ENCODE measurements at regions not wholly inside any gene's neighbourhood (a gene's known extent, or its start where the extent isn't known, plus 50 kb on each side); places are given as distances from the start of the nearest gene placed in this dataset.
"Not testable (repeated sequence)": the region's sequence is repeated elsewhere in the genome, so short reads cannot be mapped to it uniquely, and the experiment has no call there.

- no peak overlapping the region for H3K4me3 ChIP-seq (replicated peaks in 1 of 2; ENCODE audit: low read depth in 2 of 2, low read length in 2 of 2)
- TF ChIP-seq CTCF (IDR thresholded peaks at IDR 0.05; ENCODE audit: low read depth, low read length), result no peak
- no peak for DNase-seq (ENCODE audit: low read depth in 2 of 2)
Measured at GRCh38 chr6:112401083-112401482, 54.0 kb downstream of the RFPL4B start.

GRCh38 chr6:112407101-112407590, 60.0 kb downstream of the RFPL4B start:
- TF ChIP-seq CTCF (IDR thresholded peaks at IDR 0.05; ENCODE audit: low read depth, low read length), result no peak
- DNase-seq (ENCODE audit: low read depth in 2 of 2), result no peak
- no peak overlapping the region for H3K4me3 ChIP-seq (replicated peaks in 1 of 2; ENCODE audit: low read depth in 2 of 2, low read length in 2 of 2)

GRCh38 chr6:112408522-112408921, 61.4 kb downstream of the RFPL4B start:
- no peak for TF ChIP-seq CTCF (IDR thresholded peaks at IDR 0.05; ENCODE audit: low read depth, low read length)
- H3K4me3 ChIP-seq (replicated peaks in 1 of 2; ENCODE audit: low read depth in 2 of 2, low read length in 2 of 2), result no peak overlapping the region
- DNase-seq (ENCODE audit: low read depth in 2 of 2), result no peak

- no peak for TF ChIP-seq CTCF (IDR thresholded peaks at IDR 0.05; ENCODE audit: low read depth, low read length)
- no peak overlapping the region for H3K4me3 ChIP-seq (replicated peaks in 1 of 2; ENCODE audit: low read depth in 2 of 2, low read length in 2 of 2)
- no peak for DNase-seq (ENCODE audit: low read depth in 2 of 2)
Measured at GRCh38 chr6:112409311-112409710, 62.2 kb downstream of the RFPL4B start.

- TF ChIP-seq CTCF (IDR thresholded peaks at IDR 0.05; ENCODE audit: low read depth, low read length), result no peak
- DNase-seq (ENCODE audit: low read depth in 2 of 2), result no peak
- H3K4me3 ChIP-seq (replicated peaks in 1 of 2; ENCODE audit: low read depth in 2 of 2, low read length in 2 of 2), result no peak overlapping the region
Measured at GRCh38 chr6:112413780-112414179, 66.7 kb downstream of the RFPL4B start.

GRCh38 chr6:112415366-112415765, 68.2 kb downstream of the RFPL4B start:
- peak in 1 of 2 donors; percentile 5 for DNase-seq (ENCODE audit: low read depth in 2 of 2)
- no peak overlapping the region for H3K4me3 ChIP-seq (replicated peaks in 1 of 2; ENCODE audit: low read depth in 2 of 2, low read length in 2 of 2)
- no peak for TF ChIP-seq CTCF (IDR thresholded peaks at IDR 0.05; ENCODE audit: low read depth, low read length)

GRCh38 chr6:112416866-112417265, 69.7 kb downstream of the RFPL4B start:
- no peak for TF ChIP-seq CTCF (IDR thresholded peaks at IDR 0.05; ENCODE audit: low read depth, low read length)
- peak in 1 of 2 donors; percentile 10 for DNase-seq (ENCODE audit: low read depth in 2 of 2)
- H3K4me3 ChIP-seq (replicated peaks in 1 of 2; ENCODE audit: low read depth in 2 of 2, low read length in 2 of 2), result no peak overlapping the region

GRCh38 chr6:112427011-112427410, 79.9 kb downstream of the RFPL4B start:
- not testable (repeated sequence) for H3K4me3 ChIP-seq (replicated peaks in 1 of 2; ENCODE audit: low read depth in 2 of 2, low read length in 2 of 2); DNase-seq (ENCODE audit: low read depth in 2 of 2)

Measured in cardiac fibroblast (primary cell).